AG04450 (cell line): ENCODE measurements at regions not wholly inside any gene's neighbourhood (a gene's known extent, or its start where the extent isn't known, plus 50 kb on each side); places are given as distances from the start of the nearest gene placed in this dataset.
"Not testable (repeated sequence)": the region's sequence is repeated elsewhere in the genome, so short reads cannot be mapped to it uniquely, and the experiment has no call there.

Source experiments
- CTCF ChIA-PET: fragments of 300-600, 350-600 bp; formaldehyde crosslinking; extraction: SDS; loops from one replicate; lab custom pipeline; 2022; ENCODE audit warnings: antibody characterized with exemption, inconsistent platforms; lab: Charles Lee
- POLR2A ChIA-PET: fragments of 350-600 bp; formaldehyde crosslinking; extraction: SDS; loops from one replicate; lab custom pipeline; 2021; ENCODE audit warnings: antibody characterized with exemption, inconsistent platforms; lab: Yijun Ruan, JAX
- DNase-seq: peaks from one replicate; pipeline ENCODE4 v3.0.0-alpha.2; 2011; ENCODE audit warnings: low read depth, low spot score
- H3K27ac ChIP-seq: one replicate; pipeline ENCODE4 v1.5.1; 2012; ENCODE audit warnings: low read depth, low read length, control low read depth
- H3K27me3 ChIP-seq: one replicate; pipeline ENCODE4 v1.6.0; 2012; ENCODE audit warnings: low read length; ENCODE audit not compliant: control insufficient read depth, insufficient read depth
- H3K4me3 ChIP-seq: 2 replicates; pipeline ENCODE4 v1.5.1; 2011; ENCODE audit warnings: mild to moderate bottlenecking, low read depth, low read length, control low read depth
- H3K9me3 ChIP-seq: 2 replicates; pipeline ENCODE4 v1.5.1; 2012; ENCODE audit warnings: low read length; ENCODE audit not compliant: control insufficient read depth, insufficient read depth
- CTCF ChIP-seq: IDR thresholded peaks from 2 replicates; pipeline ENCODE4 v1.5.1; 2011; ENCODE audit warnings: low read depth, low read length, control low read depth, inconsistent platforms

- no peak overlapping the region for H3K27ac ChIP-seq
- no peak for TF ChIP-seq CTCF
- DNase-seq, result no peak
- no peak overlapping the region for H3K4me3 ChIP-seq
- no peaks in the 10 kb centered on the region for H3K27me3 ChIP-seq
- ChIA-PET CTCF (no interaction called here), POLR2A (no interaction called here)
- peaks cover 18% of the 10 kb centered on the region for H3K9me3 ChIP-seq
Measured at GRCh38 chr4:59655996-59656395, 1544.1 kb upstream of the ADGRL3 start.

GRCh38 chr4:59664771-59665170 lies 1535.4 kb upstream of the ADGRL3 start:
- no peak for TF ChIP-seq CTCF
- DNase-seq, result no peak
- Histone ChIP-seq H3K9me3 (peaks cover 3% of the 10 kb centered on the region; the same call in 1 of the 2 replicates), H3K27ac (no peak overlapping the region), H3K27me3 (no peaks in the 10 kb centered on the region), H3K4me3 (no peak overlapping the region)
- ChIA-PET CTCF (no interaction called here), POLR2A (no interaction called here)

GRCh38 chr4:59666645-59667044 lies 1533.5 kb upstream of the ADGRL3 start:
- H3K9me3 ChIP-seq, result peaks cover 3% of the 10 kb centered on the region; the same call in 1 of the 2 replicates
- ChIA-PET CTCF (no interaction called here), POLR2A (no interaction called here)
- no peak overlapping the region for H3K27ac ChIP-seq
- H3K27me3 ChIP-seq, result no peaks in the 10 kb centered on the region
- no peak overlapping the region for H3K4me3 ChIP-seq
- no peak for TF ChIP-seq CTCF
- no peak for DNase-seq

- ChIA-PET CTCF (no interaction called here), POLR2A (no interaction called here)
- Histone ChIP-seq H3K27me3 (no peaks in the 10 kb centered on the region), H3K9me3 (0 out of 2 replicates have a peak, but pooled peaks cover 2% of the 10 kb centered on the region), H3K4me3 (no peak overlapping the region), H3K27ac (no peak overlapping the region)
- no peak for TF ChIP-seq CTCF
- no peak for DNase-seq
Measured at GRCh38 chr4:59671037-59671436, 1529.1 kb upstream of the ADGRL3 start.

GRCh38 chr4:59676389-59676788 lies 1523.7 kb upstream of the ADGRL3 start:
- POLR2A ChIA-PET, result no interaction called here
- DNase-seq, result no peak
- no peak overlapping the region for H3K4me3 ChIP-seq
- CTCF ChIA-PET, result no interaction called here
- TF ChIP-seq CTCF, result no peak
- no peaks in the 10 kb centered on the region for H3K27me3 ChIP-seq
- peaks cover 2% of the 10 kb centered on the region; the same call in 1 of the 2 replicates for H3K9me3 ChIP-seq
- no peak overlapping the region for H3K27ac ChIP-seq

GRCh38 chr4:59676992-59677391 lies 1523.1 kb upstream of the ADGRL3 start:
- H3K27me3 ChIP-seq, H3K9me3 ChIP-seq, H3K27ac ChIP-seq, H3K4me3 ChIP-seq, DNase-seq, CTCF ChIA-PET, POLR2A ChIA-PET: not testable (repeated sequence)
